ENCODE measurements at regions not wholly inside any gene's neighbourhood (a gene's known extent, or its start where the extent isn't known, plus 50 kb on each side); places are given as distances from the start of the nearest gene placed in this dataset.

DNA sequence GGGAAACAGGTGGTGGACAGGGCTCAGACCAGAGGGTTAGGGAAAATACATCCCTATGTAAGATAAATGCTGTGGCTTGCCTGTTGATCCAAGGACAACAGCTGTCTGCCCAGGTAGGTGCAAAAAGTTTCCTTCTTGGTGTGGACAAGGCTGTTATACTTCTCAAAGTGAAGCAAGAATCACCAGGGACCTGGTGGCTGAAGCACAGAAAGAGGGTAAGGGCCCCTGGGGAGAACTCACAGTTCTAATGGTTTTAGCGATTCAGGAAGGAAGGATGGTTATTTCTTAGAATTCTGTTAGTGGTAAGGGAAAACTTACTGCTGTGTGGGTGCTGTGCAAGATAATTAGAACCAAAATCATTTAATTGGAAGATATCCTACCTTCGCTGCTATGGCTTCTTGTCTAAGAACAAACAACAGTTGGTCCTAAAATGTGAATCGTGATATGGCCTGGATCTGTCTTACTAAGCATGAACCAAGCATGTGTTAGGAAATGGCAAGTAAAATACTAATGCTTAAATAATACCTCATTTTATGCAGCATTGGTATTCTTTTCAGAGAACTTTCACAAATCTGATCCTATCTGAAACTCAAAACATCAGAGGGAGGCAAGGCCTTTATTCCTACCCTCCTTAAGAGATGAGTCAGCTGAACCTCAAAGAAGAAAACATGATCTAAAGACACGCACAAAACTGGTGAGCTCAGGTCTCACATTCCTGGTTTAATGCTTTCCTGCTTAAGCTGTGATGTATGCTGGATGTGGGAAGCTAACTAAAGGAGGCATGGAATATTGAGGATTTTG is 159.2 kb upstream of the THUMPD2 start:
- no peak for TF ChIP-seq JUND (IDR thresholded peaks at IDR 0.05; ENCODE audit: low read depth)
- DNase-seq (ENCODE audit: low read depth in 1 of 2, low spot score in 1 of 2), result no peak
- in situ Hi-C loops (cut with HindIII; ENCODE audit: low pct_unique_long_range_greater_than_20kb, low sequenced_read_pairs), result no loop called here

DNA sequence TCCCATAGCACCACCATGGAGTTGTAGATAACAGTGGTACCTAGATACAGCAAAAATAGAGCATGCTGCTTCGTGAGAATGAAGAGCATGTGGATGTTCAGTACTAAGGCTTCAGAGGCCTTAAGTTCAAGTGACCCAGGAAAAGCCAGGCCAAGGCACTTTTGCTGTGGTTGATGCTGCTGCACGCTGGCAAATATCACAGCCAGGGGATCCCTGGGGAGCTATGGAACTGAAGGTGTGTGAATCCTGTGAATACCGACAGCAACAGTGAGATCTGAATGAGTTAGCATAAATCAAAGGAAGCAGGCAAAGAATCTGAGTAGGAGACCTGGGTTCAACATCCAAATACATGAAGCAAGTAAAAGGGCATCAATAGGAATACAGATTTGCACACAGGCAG is 158.6 kb upstream of the THUMPD2 start:
- DNase-seq (ENCODE audit: low read depth in 1 of 2, low spot score in 1 of 2), result no peak
- TF ChIP-seq JUND (IDR thresholded peaks at IDR 0.05; ENCODE audit: low read depth), result no peak
- in situ Hi-C loops (cut with HindIII; ENCODE audit: low pct_unique_long_range_greater_than_20kb, low sequenced_read_pairs), result no loop called here

DNA sequence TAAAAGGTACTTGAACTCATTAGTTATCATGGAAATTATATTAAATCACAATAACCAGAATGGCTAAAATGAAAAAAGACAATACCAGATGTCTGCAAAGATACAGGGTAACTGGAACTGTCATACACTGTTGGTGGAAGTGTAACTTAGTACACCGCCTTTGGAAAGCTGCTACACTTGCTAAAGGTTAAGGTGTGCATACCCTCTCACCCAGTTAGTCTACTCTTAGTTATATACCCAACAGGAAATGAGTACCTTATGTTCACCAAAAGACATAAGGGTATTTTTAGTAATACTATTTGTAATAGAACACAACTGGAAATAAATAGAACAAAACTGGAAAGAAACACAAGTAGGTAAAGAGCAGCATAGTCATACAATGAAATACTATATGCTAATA is 155.8 kb upstream of the THUMPD2 start:
- in situ Hi-C loops (cut with HindIII; ENCODE audit: low pct_unique_long_range_greater_than_20kb, low sequenced_read_pairs), result no loop called here
- TF ChIP-seq JUND (IDR thresholded peaks at IDR 0.05; ENCODE audit: low read depth), result no peak
- DNase-seq (ENCODE audit: low read depth in 1 of 2, low spot score in 1 of 2), result no peak

DNA sequence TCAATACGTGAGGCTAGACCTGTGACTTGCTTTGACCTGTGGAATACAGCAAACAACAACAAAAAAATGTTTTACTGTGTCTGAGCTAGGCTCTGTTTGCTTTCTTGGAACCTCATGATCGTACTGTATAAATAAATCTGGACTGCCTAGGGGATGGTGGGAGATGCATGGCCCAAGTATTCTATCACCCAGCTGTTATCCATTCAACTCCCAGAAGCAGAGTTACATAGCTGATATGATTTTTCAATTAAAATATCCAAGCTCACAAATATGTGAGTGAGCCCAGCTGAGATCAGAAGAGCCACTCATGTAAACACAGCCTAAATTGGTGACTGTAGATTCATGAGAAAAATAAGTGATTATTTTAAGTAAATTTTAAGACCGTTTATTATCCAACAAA is 154.1 kb upstream of the THUMPD2 start:
- TF ChIP-seq JUND (IDR thresholded peaks at IDR 0.05; ENCODE audit: low read depth), result no peak
- in situ Hi-C loops (cut with HindIII; ENCODE audit: low pct_unique_long_range_greater_than_20kb, low sequenced_read_pairs), result no loop called here
- no peak for DNase-seq (ENCODE audit: low read depth in 1 of 2, low spot score in 1 of 2)

DNA sequence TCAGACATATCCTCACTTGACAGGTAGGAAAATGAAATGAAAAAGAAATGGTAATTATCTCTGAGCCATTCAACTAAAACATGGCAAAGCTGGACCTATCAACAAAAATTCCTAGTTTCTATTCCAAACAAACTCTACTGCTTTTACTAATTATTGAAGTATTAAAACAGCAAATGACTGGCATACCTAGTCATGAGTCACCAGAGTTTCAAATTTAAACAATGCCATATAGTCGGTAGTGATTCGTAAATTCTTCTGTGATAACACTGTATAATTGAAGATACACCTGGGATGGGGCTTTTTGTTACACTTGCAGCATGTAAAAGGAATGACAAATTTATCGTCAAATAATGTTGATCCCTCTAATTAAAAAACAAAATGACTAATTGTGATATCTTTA is 153.1 kb upstream of the THUMPD2 start:
- no peak for TF ChIP-seq JUND (IDR thresholded peaks at IDR 0.05; ENCODE audit: low read depth)
- DNase-seq (ENCODE audit: low read depth in 1 of 2, low spot score in 1 of 2), result no peak
- in situ Hi-C loops (cut with HindIII; ENCODE audit: low pct_unique_long_range_greater_than_20kb, low sequenced_read_pairs), result no loop called here

DNA sequence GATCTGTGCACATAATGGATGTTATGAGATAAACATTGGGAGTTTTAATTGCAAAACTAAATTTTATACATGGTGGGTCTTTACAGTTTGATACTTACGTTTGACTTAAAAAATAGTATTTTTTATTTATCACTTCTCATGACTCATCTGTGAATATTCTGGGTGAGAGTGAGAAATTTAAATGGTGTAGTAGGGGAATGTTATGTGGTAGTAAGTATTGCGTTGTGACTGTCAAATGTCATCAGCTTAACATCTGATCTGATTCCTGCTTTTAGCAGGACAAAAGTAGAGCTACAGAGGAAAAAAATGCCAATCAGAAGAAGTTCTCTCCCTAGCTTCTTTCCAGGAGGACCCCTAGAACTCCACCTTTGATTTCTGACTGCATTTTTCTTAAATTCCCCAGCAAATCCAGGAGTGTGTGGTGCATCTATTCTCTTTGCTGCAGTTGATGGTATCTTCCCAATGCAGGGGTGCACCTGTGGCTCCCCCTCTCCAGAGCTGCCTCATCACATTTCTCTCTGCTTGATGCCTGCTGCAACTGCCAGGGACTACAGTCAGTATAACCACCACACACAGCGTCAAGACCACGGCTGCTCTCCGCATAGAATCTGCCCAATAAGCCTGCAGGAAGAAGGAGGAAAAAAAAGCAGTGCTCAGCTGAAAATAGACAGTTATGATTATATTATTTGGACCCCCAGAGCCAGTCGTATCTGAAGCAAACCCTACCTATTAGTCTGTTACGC is 151.3 kb upstream of the THUMPD2 start:
- TF ChIP-seq JUND (IDR thresholded peaks at IDR 0.05; ENCODE audit: low read depth), result no peak
- in situ Hi-C loops (cut with HindIII; ENCODE audit: low pct_unique_long_range_greater_than_20kb, low sequenced_read_pairs), result no loop called here
- DNase-seq (ENCODE audit: low read depth in 1 of 2, low spot score in 1 of 2), result no peak

DNA sequence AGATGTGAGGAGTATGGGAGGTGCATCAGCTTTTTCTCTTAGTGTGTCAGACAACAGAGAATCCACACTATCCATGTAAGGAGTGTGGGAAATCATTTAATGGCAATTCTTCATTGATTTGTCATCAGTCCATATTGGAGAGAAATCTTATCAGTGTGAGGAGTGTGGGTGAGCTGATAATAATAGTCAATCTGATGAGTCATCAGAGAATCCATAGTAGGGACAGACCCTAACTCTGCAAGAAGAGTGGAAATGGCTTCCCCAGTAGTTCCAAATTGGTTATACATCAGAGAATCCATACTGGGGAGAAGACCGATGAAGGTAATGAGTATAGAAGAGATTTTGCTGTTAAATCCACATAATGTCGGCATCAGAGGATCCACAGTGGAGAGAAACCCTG is 150.5 kb upstream of the THUMPD2 start:
- no peak for DNase-seq (ENCODE audit: low read depth in 1 of 2, low spot score in 1 of 2)
- in situ Hi-C loops (cut with HindIII; ENCODE audit: low pct_unique_long_range_greater_than_20kb, low sequenced_read_pairs), result no loop called here
- no peak for TF ChIP-seq JUND (IDR thresholded peaks at IDR 0.05; ENCODE audit: low read depth)

DNA sequence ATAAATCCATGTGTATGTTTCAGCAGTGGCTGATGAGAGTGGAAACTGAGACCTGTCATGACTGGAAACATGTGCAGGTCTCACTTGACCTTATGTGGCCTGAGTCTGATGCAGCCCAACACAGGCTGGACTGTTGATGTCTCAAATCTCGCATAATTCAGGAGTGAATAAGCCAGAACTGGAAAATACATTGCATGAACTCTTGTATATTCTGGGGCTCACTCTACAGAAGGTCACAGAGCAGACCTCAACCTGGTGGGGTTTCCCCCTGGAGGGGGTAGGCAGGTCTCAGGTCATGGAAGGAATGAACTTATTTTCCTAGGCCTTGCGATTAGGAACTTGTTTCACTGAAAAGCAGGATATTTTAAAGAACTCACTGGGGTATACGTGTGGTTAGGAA is 146.3 kb upstream of the THUMPD2 start:
- TF ChIP-seq JUND (IDR thresholded peaks at IDR 0.05; ENCODE audit: low read depth), result no peak
- no peak for DNase-seq (ENCODE audit: low read depth in 1 of 2, low spot score in 1 of 2)
- in situ Hi-C loops (cut with HindIII; ENCODE audit: low pct_unique_long_range_greater_than_20kb, low sequenced_read_pairs), result no loop called here

DNA sequence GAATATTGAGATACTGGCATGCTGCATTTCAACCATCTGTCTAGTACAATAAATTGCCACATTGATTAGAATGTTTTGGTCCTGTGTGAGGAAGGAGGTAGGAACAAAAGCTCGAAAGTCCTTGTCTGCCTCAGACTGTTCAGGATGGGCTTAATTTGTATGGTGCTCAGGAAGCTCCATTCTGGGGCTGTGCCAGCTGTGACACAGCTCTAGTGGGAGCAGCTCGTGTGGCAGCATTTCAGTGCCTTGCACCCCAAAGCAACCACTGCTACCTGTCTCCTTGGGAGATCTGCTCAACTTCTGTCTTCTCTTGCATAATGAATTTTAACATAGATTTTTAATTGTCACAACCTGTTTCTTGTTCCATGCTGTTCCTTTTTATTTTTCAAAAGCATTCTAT is 144.4 kb upstream of the THUMPD2 start:
- DNase-seq (ENCODE audit: low read depth in 1 of 2, low spot score in 1 of 2), result no peak
- TF ChIP-seq JUND (IDR thresholded peaks at IDR 0.05; ENCODE audit: low read depth), result no peak
- in situ Hi-C loops (cut with HindIII; ENCODE audit: low pct_unique_long_range_greater_than_20kb, low sequenced_read_pairs), result no loop called here

DNA sequence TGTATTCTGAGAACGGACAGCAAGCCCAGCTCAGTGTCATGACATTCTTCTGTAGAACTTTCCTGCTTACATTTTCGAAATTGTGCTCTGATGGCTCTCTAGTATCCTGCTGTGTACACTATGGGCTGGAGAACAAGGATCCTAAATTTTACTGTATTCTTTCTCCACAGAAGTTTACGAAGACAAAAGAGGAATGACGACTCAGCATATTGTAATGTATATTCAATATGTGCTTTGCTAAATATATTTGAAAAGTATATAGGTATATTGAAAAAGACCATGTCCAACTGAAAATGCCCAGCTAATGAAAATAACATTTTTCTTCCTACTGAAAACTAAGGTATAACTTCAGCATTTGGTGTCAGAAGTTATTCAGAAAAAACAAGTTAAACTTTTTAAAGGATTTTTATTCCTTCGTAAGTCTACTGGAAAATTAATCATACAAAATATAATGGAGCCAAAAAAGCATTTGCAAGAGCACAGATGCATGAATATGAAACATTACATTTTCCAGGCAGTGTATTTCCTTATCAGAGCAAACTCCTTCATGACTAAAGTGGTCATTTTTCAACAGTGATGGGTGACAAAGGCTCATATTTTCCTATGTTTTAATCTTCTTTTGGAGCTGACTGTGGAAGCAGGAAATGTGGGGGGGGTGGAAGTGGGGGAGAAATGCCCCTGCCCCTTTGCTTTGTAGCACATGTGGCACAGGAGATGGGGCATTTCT is 143.8 kb upstream of the THUMPD2 start:
- in situ Hi-C loops (cut with HindIII; ENCODE audit: low pct_unique_long_range_greater_than_20kb, low sequenced_read_pairs), result no loop called here
- no peak for TF ChIP-seq JUND (IDR thresholded peaks at IDR 0.05; ENCODE audit: low read depth)
- DNase-seq (ENCODE audit: low read depth in 1 of 2, low spot score in 1 of 2), result no peak

DNA sequence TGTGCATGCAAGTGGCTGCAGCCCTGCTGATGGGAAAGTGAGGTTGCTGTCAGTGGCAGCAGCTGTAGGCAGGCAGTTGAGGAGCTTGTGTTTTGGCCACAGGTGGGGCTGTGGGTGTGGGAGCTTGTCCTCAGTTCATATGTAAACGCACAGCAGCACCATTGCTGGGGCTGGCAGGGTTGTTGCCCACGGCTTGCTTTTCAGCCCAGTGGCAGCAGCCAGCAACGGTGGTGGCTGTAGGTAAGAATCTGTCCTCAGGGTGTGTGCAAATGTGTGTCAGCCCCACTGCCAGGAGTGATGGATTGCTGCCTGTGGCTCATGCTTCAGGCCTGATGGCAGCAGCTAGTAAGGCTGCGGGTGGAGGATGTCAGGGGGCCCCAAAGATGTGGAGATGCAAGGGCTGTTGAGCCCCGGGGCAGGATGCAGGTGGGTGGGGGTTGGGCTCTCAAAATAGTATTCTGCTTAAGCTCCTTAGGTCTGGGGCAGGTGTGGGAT is 141.3 kb upstream of the THUMPD2 start:
- TF ChIP-seq JUND (IDR thresholded peaks at IDR 0.05; ENCODE audit: low read depth), result no peak
- in situ Hi-C loops (cut with HindIII; ENCODE audit: low pct_unique_long_range_greater_than_20kb, low sequenced_read_pairs), result no loop called here
- no peak for DNase-seq (ENCODE audit: low read depth in 1 of 2, low spot score in 1 of 2)

DNA sequence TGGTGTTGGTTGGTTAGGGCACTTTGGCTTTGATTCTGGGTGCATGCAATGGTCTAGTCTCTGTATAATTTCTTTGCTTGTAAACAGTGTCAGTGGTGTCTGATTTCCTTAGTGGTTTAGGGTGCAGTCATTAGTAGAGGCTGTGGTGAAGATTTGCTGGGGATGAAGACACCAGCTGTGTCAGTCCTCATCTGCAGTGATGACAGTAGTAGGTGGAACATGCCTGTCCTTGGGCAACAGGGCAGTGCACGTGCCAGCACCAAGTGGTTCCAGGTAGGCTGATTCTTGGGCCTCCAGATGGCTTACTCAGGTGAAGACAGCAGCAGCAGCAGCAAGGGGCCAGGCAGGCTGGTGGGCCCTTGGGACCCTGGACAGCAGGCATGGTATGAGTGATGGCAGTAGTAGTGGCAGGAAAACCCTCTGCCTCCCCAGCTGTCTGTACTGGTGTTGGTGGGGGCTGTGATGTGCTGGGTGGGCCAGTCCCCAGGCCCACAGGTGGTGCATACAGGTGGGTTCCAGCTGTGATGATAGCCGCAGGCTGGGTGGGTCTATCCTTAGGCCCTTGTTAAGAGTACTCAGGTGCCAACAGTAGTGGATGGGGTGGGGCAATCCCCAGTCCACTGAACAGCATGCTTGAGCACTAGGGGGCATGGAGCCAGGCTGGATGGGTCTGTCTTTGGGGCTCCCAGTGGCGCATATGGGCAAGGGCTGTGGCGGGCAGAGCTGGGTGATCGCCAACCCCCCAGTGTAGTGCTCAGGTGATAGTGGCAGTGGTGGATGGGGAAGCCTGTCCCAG is 140.7 kb upstream of the THUMPD2 start:
- in situ Hi-C loops (cut with HindIII; ENCODE audit: low pct_unique_long_range_greater_than_20kb, low sequenced_read_pairs), result no loop called here
- no peak for DNase-seq (ENCODE audit: low read depth in 1 of 2, low spot score in 1 of 2)
- no peak for TF ChIP-seq JUND (IDR thresholded peaks at IDR 0.05; ENCODE audit: low read depth)
